H1 (cell line): ENCODE measurements at regions not wholly inside any gene's neighbourhood (a gene's known extent, or its start where the extent isn't known, plus 50 kb on each side); places are given as distances from the start of the nearest gene placed in this dataset.

Experiments
- CTCF ChIA-PET: fragments of 300-600 bp; sonication (Branson Sonifier 250); formaldehyde crosslinking; loops from one replicate; lab custom pipeline; 2021; ENCODE audit not compliant: partially characterized antibody; lab: Charles Lee
- POLR2A ChIA-PET: fragments of 300-600 bp; sonication (Branson Sonifier 250); formaldehyde crosslinking; loops from one replicate; lab custom pipeline; 2021; ENCODE audit warnings: inconsistent platforms; ENCODE audit not compliant: partially characterized antibody; lab: Charles Lee
- DNase-seq, 2 experiments: peaks; one replicate each; pipeline versions ENCODE4 v3.0.0 to v3.0.0-alpha.2; 2010 to 2022; ENCODE audit warnings: low spot score in 2 of 2, low read depth in 1 of 2, mixed read lengths in 1 of 2
- FAIRE-seq: peaks from 2 replicates; lab custom pipeline; 2011; peaks lifted over from hg19 to GRCh38; lab: Jason Lieb, UNC
- H2AFZ ChIP-seq: 2 replicates; pipeline ENCODE4 v1.8.1; 2012; ENCODE audit warnings: low read length, inconsistent platforms
- H2AK5ac ChIP-seq: 2 replicates; pipeline ENCODE4 v1.6.1; 2013; ENCODE audit warnings: low read depth, low read length
- H2BK120ac ChIP-seq: replicated peaks from 2 replicates; pipeline ENCODE3; 2013; ENCODE audit warnings: low read depth, low read length, inconsistent platforms
- H2BK12ac ChIP-seq: 2 replicates; pipeline ENCODE4 v1.6.1; 2013; ENCODE audit warnings: low read depth, low read length
- H2BK15ac ChIP-seq: 2 replicates; pipeline ENCODE4 v1.6.1; 2013; ENCODE audit warnings: low read length
- H2BK20ac ChIP-seq: 2 replicates; pipeline ENCODE4 v1.6.1; 2013; ENCODE audit warnings: low read length
- H2BK5ac ChIP-seq: 2 replicates; pipeline ENCODE4 v1.6.1; 2013; ENCODE audit warnings: low read depth, low read length
- H3K14ac ChIP-seq: 2 replicates; pipeline ENCODE4 v1.6.1; 2013; ENCODE audit warnings: inconsistent platforms; ENCODE audit not compliant: insufficient read length
- H3K18ac ChIP-seq: 2 replicates; pipeline ENCODE4 v1.6.1; 2013; ENCODE audit warnings: low read length; ENCODE audit errors: extremely low read depth
- H3K23ac ChIP-seq: 2 replicates; pipeline ENCODE4 v1.6.1; 2013; ENCODE audit warnings: inconsistent platforms; ENCODE audit not compliant: insufficient read length
- H3K23me2 ChIP-seq: 2 replicates; pipeline ENCODE4 v1.6.1; 2013; ENCODE audit warnings: low read depth, low read length
- H3K27ac ChIP-seq: 2 replicates; pipeline ENCODE4 v1.6.1; 2011; ENCODE audit warnings: low read depth, low read length, inconsistent platforms
- H3K27me3 ChIP-seq, 4 experiments: replicated peaks in 1 of 4; 1 replicate in 1 of 4; 2 replicates in 3 of 4; pipeline versions ENCODE4 v1.6.1 to v1.8.1; 2011 to 2013; ENCODE audit warnings: low read length in 3 of 4, mild to moderate bottlenecking in 3 of 4, inconsistent platforms in 2 of 4, mixed read lengths in 2 of 4, moderate library complexity in 1 of 4; ENCODE audit not compliant: control insufficient read depth in 3 of 4, insufficient read depth in 3 of 4; ENCODE audit errors: extremely low read depth in 1 of 4
- H3K36me3 ChIP-seq, 4 experiments: 2 replicates each; pipeline versions ENCODE4 v1.6.1 to v1.8.1; 2011 to 2013; ENCODE audit warnings: mild to moderate bottlenecking in 4 of 4, low read length in 3 of 4, moderate library complexity in 2 of 4, control low read depth in 1 of 4, inconsistent platforms in 1 of 4; ENCODE audit not compliant: insufficient read depth in 4 of 4, control insufficient read depth in 2 of 4
- H3K4ac ChIP-seq: replicated peaks from 2 replicates; pipeline ENCODE3; 2013; ENCODE audit warnings: low read length, low read depth, mixed read lengths, inconsistent platforms; ENCODE audit not compliant: insufficient read length
- H3K4me1 ChIP-seq, 4 experiments: replicated peaks in 1 of 4; 1 replicate in 1 of 4; 2 replicates in 3 of 4; pipeline versions ENCODE4 v1.6.1 to v1.8.1; 2011 to 2013; ENCODE audit warnings: low read length in 3 of 4, inconsistent platforms in 2 of 4, mixed read lengths in 1 of 4; ENCODE audit not compliant: insufficient read depth in 4 of 4, control insufficient read depth in 3 of 4
- H3K4me2 ChIP-seq, 2 experiments: 2 replicates each; pipeline versions ENCODE4 v1.6.1 to v1.8.1; 2011 to 2013; ENCODE audit warnings: low read depth in 2 of 2, low read length in 2 of 2, control low read depth in 1 of 2, inconsistent platforms in 1 of 2, mild to moderate bottlenecking in 1 of 2; ENCODE audit not compliant: insufficient read depth in 1 of 2
- H3K4me3 ChIP-seq, 4 experiments: fragments of 200-600, 300-600 bp in 1 of 4; sonication (generic), shearing (Covaris generic), sonication (Bioruptor Twin) in 1 of 4; 2 replicates each; pipeline versions ENCODE4 v1.5.1 to v1.8.1; 2011 to 2016; ENCODE audit warnings: low read length in 4 of 4, low read depth in 3 of 4, control low read depth in 2 of 4, inconsistent platforms in 2 of 4, mild to moderate bottlenecking in 2 of 4, mixed read lengths in 1 of 4, moderate library complexity in 1 of 4; ENCODE audit not compliant: insufficient read depth in 2 of 4; ENCODE audit errors: extremely low read depth in 1 of 4
- H3K56ac ChIP-seq: replicated peaks from 2 replicates; pipeline ENCODE3; 2013; ENCODE audit warnings: low read depth, mild to moderate bottlenecking, mixed read lengths, low read length, inconsistent platforms; ENCODE audit not compliant: insufficient read length
- H3K79me1 ChIP-seq: 2 replicates; pipeline ENCODE4 v1.6.1; 2013; ENCODE audit warnings: low read depth, low read length, control low read depth
- H3K79me2 ChIP-seq, 2 experiments: 2 replicates each; pipeline versions ENCODE4 v1.6.1 to v1.8.1; 2012 to 2013; ENCODE audit warnings: low read length in 2 of 2, mild to moderate bottlenecking in 2 of 2, inconsistent platforms in 1 of 2; ENCODE audit not compliant: insufficient read depth in 2 of 2, control insufficient read depth in 1 of 2
- H3K9ac ChIP-seq, 4 experiments: replicated peaks in 1 of 4; 1 replicate in 1 of 4; 2 replicates in 3 of 4; pipeline versions ENCODE4 v1.6.1 to v1.8.1; 2011 to 2013; ENCODE audit warnings: low read depth in 3 of 4, low read length in 3 of 4, control low read depth in 2 of 4, mild to moderate bottlenecking in 2 of 4, moderate library complexity in 2 of 4, inconsistent platforms in 1 of 4; ENCODE audit errors: extremely low read depth in 1 of 4
- H3K9me3 ChIP-seq, 2 experiments: 2 replicates each; pipeline versions ENCODE4 v1.6.1 to v1.8.1; 2012 to 2013; ENCODE audit warnings: mild to moderate bottlenecking in 2 of 2, moderate library complexity in 2 of 2, control low read depth in 1 of 2, inconsistent platforms in 1 of 2, low read depth in 1 of 2, low read length in 1 of 2, mixed read lengths in 1 of 2; ENCODE audit not compliant: insufficient read depth in 2 of 2
- H4K20me1 ChIP-seq, 2 experiments: replicated peaks in 1 of 2; 2 replicates each; pipeline versions ENCODE3 to v1.8.1; 2011 to 2013; ENCODE audit warnings: inconsistent platforms in 2 of 2, low read length in 2 of 2, mild to moderate bottlenecking in 1 of 2; ENCODE audit not compliant: insufficient read depth in 2 of 2, control insufficient read depth in 1 of 2
- H4K5ac ChIP-seq: 2 replicates; pipeline ENCODE4 v1.6.1; 2013; ENCODE audit warnings: low read length, low read depth, mixed read lengths, inconsistent platforms; ENCODE audit not compliant: insufficient read length
- H4K8ac ChIP-seq: 2 replicates; pipeline ENCODE4 v1.8.0; 2013; ENCODE audit warnings: mild to moderate bottlenecking, moderate library complexity, low read length, inconsistent platforms; ENCODE audit not compliant: insufficient read depth; ENCODE audit errors: extremely low read depth
- H4K91ac ChIP-seq: replicated peaks from 2 replicates; pipeline ENCODE3; 2013; ENCODE audit warnings: low read length, mixed read lengths, inconsistent platforms; ENCODE audit not compliant: insufficient read length
- BACH1 ChIP-seq: IDR thresholded peaks from 2 replicates; pipeline ENCODE4 v1.6.1; 2012; ENCODE audit warnings: low read length, improper control_type of control experiment
- GABPA ChIP-seq: IDR thresholded peaks from 2 replicates; pipeline ENCODE4 v1.6.1; 2011; ENCODE audit warnings: mild to moderate bottlenecking, low read length, moderate library complexity, borderline replicate concordance; ENCODE audit not compliant: insufficient read depth
- KDM5A ChIP-seq: fragments of 200-600 bp; IDR thresholded peaks from 2 replicates; pipeline ENCODE4 v1.7.1; 2012; ENCODE audit warnings: mild to moderate bottlenecking, low read length, inconsistent platforms, mixed read lengths
- POLR2A ChIP-seq, 2 experiments: IDR thresholded peaks; 1 replicate in 1 of 2; 2 replicates in 1 of 2; pipeline ENCODE4 v1.6.1; 2011; ENCODE audit warnings: low read depth in 2 of 2, low read length in 2 of 2, mild to moderate bottlenecking in 2 of 2; ENCODE audit errors: control extremely low read depth in 1 of 2
- POU5F1 ChIP-seq: IDR thresholded peaks from 2 replicates; pipeline ENCODE4 v1.6.1; 2011; ENCODE audit warnings: low read depth, mild to moderate bottlenecking, low read length, moderate library complexity
- RAD21 ChIP-seq, 2 experiments: IDR thresholded peaks in 1 of 2; conservative IDR thresholded peaks in 1 of 2; 2 replicates each; pipeline ENCODE4 v1.6.1; 2011; ENCODE audit warnings: low read depth in 2 of 2, low read length in 2 of 2, improper control_type of control experiment in 1 of 2, inconsistent platforms in 1 of 2, mild to moderate bottlenecking in 1 of 2, moderate library complexity in 1 of 2
- RNF2 ChIP-seq: fragments of 200-900, 300-1000 bp; sonication (generic); IDR thresholded peaks from 2 replicates; pipeline ENCODE4 v1.7.1; 2016; ENCODE audit warnings: borderline replicate concordance, low read depth, mild to moderate bottlenecking, antibody characterized with exemption, low read length; ENCODE audit not compliant: poor library complexity, severe bottlenecking; ENCODE audit errors: missing control alignments
- SAP30 ChIP-seq: fragments of 300-600 bp; sonication (generic); IDR thresholded peaks from 2 replicates; pipeline ENCODE4 v1.7.1; 2012; ENCODE audit warnings: low read length, moderate library complexity, mild to moderate bottlenecking, inconsistent platforms; ENCODE audit not compliant: insufficient read depth, insufficient replicate concordance
- SIN3A ChIP-seq, 2 experiments: IDR thresholded peaks in 1 of 2; conservative IDR thresholded peaks in 1 of 2; 2 replicates each; pipeline ENCODE4 v1.6.1; 2011 to 2012; ENCODE audit warnings: low read length in 2 of 2, improper control_type of control experiment in 1 of 2, low read depth in 1 of 2, mild to moderate bottlenecking in 1 of 2
- SIX5 ChIP-seq: IDR thresholded peaks from 2 replicates; pipeline ENCODE4 v1.6.1; 2011; ENCODE audit warnings: mild to moderate bottlenecking, low read depth, low read length
- SRF ChIP-seq: IDR thresholded peaks from 2 replicates; pipeline ENCODE4 v1.6.1; 2011; ENCODE audit warnings: mild to moderate bottlenecking, low read depth, low read length, moderate library complexity
- TCF12 ChIP-seq: IDR thresholded peaks from 2 replicates; pipeline ENCODE4 v1.6.1; 2011; ENCODE audit warnings: low read depth, mild to moderate bottlenecking, low read length
- ZNF274 ChIP-seq: IDR thresholded peaks from 2 replicates; pipeline ENCODE4 v1.7.0; 2012; ENCODE audit warnings: low read length, borderline replicate concordance; ENCODE audit errors: extremely low read depth
- WGBS, 2 experiments: shearing (Covaris generic) in 1 of 2; methylation state at CpG; one replicate each; pipeline versions ENCODE4 v1.1.6 to v1.1.7; 2013 to 2015; ENCODE audit warnings: low lambda C conversion rate in 2 of 2, mixed read lengths in 2 of 2, inconsistent platforms in 1 of 2, low coverage in 1 of 2, missing lambda C conversion rate in 1 of 2; ENCODE audit not compliant: insufficient replicate concordance in 2 of 2, insufficient coverage in 1 of 2, insufficient read length in 1 of 2; ENCODE audit errors: extremely low coverage in 1 of 2, missing lambda C conversion rate in 1 of 2; 5-methylcytosine and 5-hydroxymethylcytosine counted together
- TF ChIP-seq, protein P1 (sequence below): IDR thresholded peaks from 2 replicates; pipeline ENCODE4 v1.6.1; 2011; ENCODE audit warnings: low read depth, mild to moderate bottlenecking, low read length; ENCODE audit not compliant: insufficient read depth

DNA sequence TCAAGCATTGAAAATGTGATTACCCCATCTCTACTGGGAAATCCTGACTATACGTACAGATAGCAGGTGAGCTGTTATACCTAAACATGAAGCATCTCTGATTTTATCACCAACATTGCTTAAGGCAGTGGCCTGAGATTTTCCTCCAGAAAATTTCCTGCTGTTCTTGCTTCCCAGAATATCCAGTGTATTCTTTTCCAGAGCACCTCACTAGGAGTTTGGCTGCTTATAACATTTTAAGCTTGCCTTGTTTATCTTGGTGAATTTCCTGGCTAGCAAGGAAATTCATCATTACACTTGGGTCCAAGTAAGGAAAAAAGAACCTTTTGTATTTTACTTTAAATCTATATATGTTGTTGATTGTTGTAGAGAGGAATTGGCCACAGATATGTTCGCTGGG lies 73.0 kb upstream of the CLCN4 start:
- no peak overlapping the region for H4K91ac ChIP-seq
- TF ChIP-seq TCF12 = no peak
- TF ChIP-seq ZNF274 = no peak
- no peak for TF ChIP-seq RAD21 (IDR thresholded peaks at IDR 0.05 in 1 of 2, conservative IDR thresholded peaks at IDR 0.05 in 1 of 2; ENCODE audit: low read depth in 2 of 2, low read length in 2 of 2)
- TF ChIP-seq BACH1 = no peak
- no peak for TF ChIP-seq RNF2
- TF ChIP-seq SIN3A (conservative IDR thresholded peaks at IDR 0.05 in 1 of 2, IDR thresholded peaks at IDR 0.05 in 1 of 2; ENCODE audit: low read depth in 1 of 2, low read length in 2 of 2) = no peak
- TF ChIP-seq POLR2A (IDR thresholded peaks at IDR 0.05; ENCODE audit: control extremely low read depth in 1 of 2, low read depth in 2 of 2, low read length in 2 of 2) = no peak
- TF ChIP-seq POU5F1 = no peak
- no peak for TF ChIP-seq KDM5A
- TF ChIP-seq SIX5 = no peak
- TF ChIP-seq GABPA = no peak
- no peak for TF ChIP-seq SAP30
- TF ChIP-seq, protein P1, sequence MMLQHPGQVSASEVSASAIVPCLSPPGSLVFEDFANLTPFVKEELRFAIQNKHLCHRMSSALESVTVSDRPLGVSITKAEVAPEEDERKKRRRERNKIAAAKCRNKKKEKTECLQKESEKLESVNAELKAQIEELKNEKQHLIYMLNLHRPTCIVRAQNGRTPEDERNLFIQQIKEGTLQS = no peak
- no peak for TF ChIP-seq SRF

More for the DNA sequence above, 73.0 kb upstream of the CLCN4 start:
- H3K4me1 ChIP-seq = peaks cover 0 to 8% (median 0%) of the 10 kb centered on the region in 4 experiments; a peak in 3 of 7 replicates
- no peak overlapping the region for H3K4me3 ChIP-seq
- no peaks in the 10 kb centered on the region for H4K20me1 ChIP-seq
- H2BK15ac ChIP-seq = no peak overlapping the region
- H3K79me1 ChIP-seq = no peaks in the 10 kb centered on the region
- no peaks in the 10 kb centered on the region for H3K27me3 ChIP-seq
- H4K5ac ChIP-seq = no peak overlapping the region
- ChIA-PET CTCF (interaction anchor here (1.1 to 3.4 kb wide), 4 partner anchors 8 to 86 kb away, joined by 3 to 9 read pairs (median 4); no protein-coding TSS in a partner anchor), POLR2A (no interaction called here)
- H2BK120ac ChIP-seq = no peak overlapping the region
- no peak overlapping the region for H3K9ac ChIP-seq
- H3K4me2 ChIP-seq = no peak overlapping the region
- no peak overlapping the region for H4K8ac ChIP-seq
- H3K23ac ChIP-seq = no peak overlapping the region
- FAIRE-seq (no peak), DNase-seq (no peak)
- no peak overlapping the region for H3K18ac ChIP-seq
- no peak overlapping the region for H2BK12ac ChIP-seq
- no peak overlapping the region for H2BK5ac ChIP-seq
- no peaks in the 10 kb centered on the region for H3K9me3 ChIP-seq
- H3K79me2 ChIP-seq = no peaks in the 10 kb centered on the region
- H2BK20ac ChIP-seq = no peak overlapping the region
- no peaks in the 10 kb centered on the region for H3K23me2 ChIP-seq
- WGBS, 2 experiments = 91% methylated on average over 2 of the region's 2 CpGs; no CpG with 5 or more reads in 1 of the 2 experiments
- no peak overlapping the region for H3K56ac ChIP-seq
- H3K27ac ChIP-seq = no peak overlapping the region
- H2AK5ac ChIP-seq = no peak overlapping the region
- no peak overlapping the region for H3K14ac ChIP-seq
- H3K4ac ChIP-seq = no peak overlapping the region
- peaks cover 0 to 6% (median 4%) of the 10 kb centered on the region in 4 experiments; a peak in 2 of 8 replicates for H3K36me3 ChIP-seq
- H2AFZ ChIP-seq = no peak overlapping the region
